IPS-18a (cell line): ENCODE measurements at regions not wholly inside any gene's neighbourhood (a gene's known extent, or its start where the extent isn't known, plus 50 kb on each side); places are given as distances from the start of the nearest gene placed in this dataset.

Experiments used
- H3K27ac ChIP-seq: one replicate; pipeline ENCODE4 v1.5.1; 2013; ENCODE audit warnings: low read length
- H3K27me3 ChIP-seq: one replicate; pipeline ENCODE4 v1.6.1; 2013; ENCODE audit warnings: mild to moderate bottlenecking, low read length; ENCODE audit not compliant: control insufficient read depth, insufficient read depth
- H3K36me3 ChIP-seq: one replicate; pipeline ENCODE4 v1.6.1; 2013; ENCODE audit warnings: low read depth, low read length; ENCODE audit not compliant: control insufficient read depth
- H3K4me1 ChIP-seq: one replicate; pipeline ENCODE4 v1.6.1; 2013; ENCODE audit warnings: low read depth, low read length; ENCODE audit not compliant: control insufficient read depth
- H3K4me3 ChIP-seq: one replicate; pipeline ENCODE4 v1.5.1; 2013; ENCODE audit warnings: low read length
- H3K9ac ChIP-seq: one replicate; pipeline ENCODE4 v1.6.1; 2013; ENCODE audit warnings: mild to moderate bottlenecking, low read length, moderate library complexity
- H3K9me3 ChIP-seq: one replicate; pipeline ENCODE4 v1.6.1; 2013; ENCODE audit warnings: low read depth, low read length; ENCODE audit not compliant: control insufficient read depth

DNA sequence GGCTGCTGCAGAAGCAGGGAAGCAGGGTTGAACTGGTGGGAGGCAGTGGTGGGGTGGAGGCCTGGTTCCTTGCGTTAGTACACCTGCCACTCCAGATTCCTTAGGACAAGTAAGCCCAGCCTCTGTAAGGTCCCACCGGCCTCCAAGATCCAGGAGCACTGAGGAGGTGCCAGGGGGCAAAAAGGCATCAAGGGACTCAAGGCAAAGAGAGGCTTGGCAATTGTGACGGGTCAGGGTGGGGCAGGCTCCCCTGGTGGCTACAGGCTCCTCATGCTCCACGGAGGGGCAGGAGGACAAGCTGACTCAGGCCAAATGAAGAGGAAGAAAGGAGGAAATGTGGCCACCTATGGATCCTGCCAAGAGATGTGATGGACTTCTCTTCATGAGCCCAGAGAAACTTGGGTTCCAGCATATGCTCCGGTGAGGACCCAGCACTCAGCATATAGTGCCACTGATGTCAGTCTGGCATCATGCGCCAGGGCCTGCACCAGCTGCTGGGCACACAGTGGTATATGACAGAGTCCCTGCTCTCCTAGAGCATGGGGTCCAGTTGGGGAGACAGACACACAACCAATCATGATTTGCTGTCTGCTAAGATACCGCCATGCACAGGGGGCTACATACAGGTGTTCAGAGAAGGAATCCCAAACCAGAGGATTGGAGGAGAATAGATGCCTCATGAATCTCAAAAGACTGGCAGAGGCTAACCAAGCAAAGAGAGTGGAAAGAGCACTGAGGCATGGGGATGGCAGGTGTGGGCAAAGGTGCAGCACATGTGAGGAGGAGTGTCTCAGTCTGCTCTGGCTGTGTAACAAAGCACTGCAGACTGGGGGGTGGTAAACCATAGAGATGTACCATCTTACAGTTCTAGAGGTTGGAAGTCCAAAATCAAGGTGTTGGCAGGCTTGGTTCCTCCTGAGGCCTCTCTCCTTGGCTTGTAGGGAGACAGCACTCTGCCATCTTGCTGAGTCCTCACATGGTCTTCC, 249.7 kb downstream of the RHOU start:
- Histone ChIP-seq H3K9ac (no peak overlapping the region), H3K36me3 (no peaks in the 10 kb centered on the region), H3K4me3 (no peak overlapping the region), H3K4me1 (no peaks in the 10 kb centered on the region), H3K9me3 (no peaks in the 10 kb centered on the region), H3K27ac (no peak overlapping the region), H3K27me3 (no peaks in the 10 kb centered on the region)

DNA sequence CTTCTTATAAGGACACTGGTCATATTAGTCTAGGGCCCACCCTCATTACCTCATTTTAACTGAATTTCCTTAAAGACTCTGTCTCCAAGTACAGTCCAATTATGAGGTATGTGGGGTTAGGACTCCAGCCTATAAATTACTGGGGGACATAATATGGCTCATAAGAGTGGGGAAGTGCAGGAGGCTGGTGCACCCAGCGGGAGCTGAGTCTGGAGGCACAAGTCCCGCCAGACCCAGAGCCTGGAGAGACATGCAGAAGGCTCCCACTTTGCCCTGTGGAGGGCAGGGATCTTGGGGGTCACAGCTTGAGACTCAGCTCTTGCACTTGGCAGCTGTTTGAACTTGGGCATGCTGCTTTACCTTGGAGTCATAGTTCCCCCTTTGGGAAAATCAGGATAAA, 250.4 kb downstream of the RHOU start:
- no peaks in the 10 kb centered on the region for H3K4me1 ChIP-seq
- H3K4me3 ChIP-seq, result no peak overlapping the region
- no peak overlapping the region for H3K27ac ChIP-seq
- no peaks in the 10 kb centered on the region for H3K27me3 ChIP-seq
- no peak overlapping the region for H3K9ac ChIP-seq
- no peaks in the 10 kb centered on the region for H3K36me3 ChIP-seq
- H3K9me3 ChIP-seq, result no peaks in the 10 kb centered on the region

DNA sequence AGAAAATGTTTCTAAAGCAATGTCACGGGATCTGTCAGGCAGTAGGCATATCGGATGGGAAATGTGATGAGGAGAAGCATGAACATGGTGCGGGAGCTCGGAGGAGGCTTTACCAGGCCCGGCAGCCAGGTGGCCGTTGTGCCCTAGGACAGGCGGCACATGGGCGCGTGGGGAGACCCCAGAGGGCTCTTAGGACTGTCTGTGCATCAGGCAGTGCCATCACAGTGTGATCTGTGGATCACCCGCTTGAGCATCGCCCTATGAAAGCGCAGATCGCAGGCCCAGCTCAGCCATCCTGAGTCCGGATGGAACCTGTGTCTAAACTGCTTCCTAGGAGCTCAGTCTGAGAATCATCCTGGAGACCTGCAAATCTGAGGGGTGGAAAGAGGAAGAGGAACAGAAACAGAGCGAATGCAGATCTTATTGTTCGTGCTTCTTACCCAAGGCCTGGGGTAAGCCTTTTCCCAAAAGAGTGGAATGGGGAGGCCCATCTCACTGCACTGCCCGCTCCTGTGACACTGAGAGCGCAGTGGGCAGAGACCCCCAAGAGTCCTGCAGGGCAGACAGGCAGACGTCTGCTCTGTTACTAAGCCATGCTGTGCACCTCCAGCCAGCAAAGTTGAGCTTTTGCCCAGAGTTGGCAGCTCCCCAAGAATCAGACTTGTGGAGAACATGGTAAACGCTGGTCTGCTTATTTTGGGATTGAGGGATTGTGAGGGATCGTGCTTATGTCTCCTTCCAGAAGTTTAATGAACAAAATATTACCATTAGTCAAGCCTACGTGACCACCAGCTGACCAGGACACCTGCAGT, 251.0 kb downstream of the RHOU start:
- Histone ChIP-seq H3K27me3 (no peaks in the 10 kb centered on the region), H3K4me1 (no peaks in the 10 kb centered on the region), H3K36me3 (no peaks in the 10 kb centered on the region), H3K4me3 (no peak overlapping the region), H3K9me3 (no peaks in the 10 kb centered on the region), H3K9ac (no peak overlapping the region), H3K27ac (no peak overlapping the region)

DNA sequence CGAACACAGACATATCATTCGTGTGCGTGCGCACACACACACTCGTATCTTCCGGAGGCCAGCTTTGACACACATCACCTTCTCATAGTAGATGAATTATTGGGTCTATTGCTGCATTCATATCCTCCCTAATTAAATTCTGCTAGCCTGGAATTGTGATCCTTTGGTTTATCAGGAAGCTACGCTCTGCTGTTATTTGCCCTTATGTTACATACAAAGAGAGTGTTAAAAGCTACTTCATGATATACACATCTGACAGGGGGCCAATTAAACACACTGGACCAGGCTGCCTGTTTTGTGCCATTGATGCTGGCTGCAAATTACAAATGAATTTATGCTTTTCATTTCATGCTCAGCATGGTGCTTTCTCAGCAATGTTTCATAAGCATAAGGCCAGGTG, 252.0 kb downstream of the RHOU start:
- no peaks in the 10 kb centered on the region for H3K4me1 ChIP-seq
- H3K9ac ChIP-seq, result no peak overlapping the region
- H3K36me3 ChIP-seq, result no peaks in the 10 kb centered on the region

DNA sequence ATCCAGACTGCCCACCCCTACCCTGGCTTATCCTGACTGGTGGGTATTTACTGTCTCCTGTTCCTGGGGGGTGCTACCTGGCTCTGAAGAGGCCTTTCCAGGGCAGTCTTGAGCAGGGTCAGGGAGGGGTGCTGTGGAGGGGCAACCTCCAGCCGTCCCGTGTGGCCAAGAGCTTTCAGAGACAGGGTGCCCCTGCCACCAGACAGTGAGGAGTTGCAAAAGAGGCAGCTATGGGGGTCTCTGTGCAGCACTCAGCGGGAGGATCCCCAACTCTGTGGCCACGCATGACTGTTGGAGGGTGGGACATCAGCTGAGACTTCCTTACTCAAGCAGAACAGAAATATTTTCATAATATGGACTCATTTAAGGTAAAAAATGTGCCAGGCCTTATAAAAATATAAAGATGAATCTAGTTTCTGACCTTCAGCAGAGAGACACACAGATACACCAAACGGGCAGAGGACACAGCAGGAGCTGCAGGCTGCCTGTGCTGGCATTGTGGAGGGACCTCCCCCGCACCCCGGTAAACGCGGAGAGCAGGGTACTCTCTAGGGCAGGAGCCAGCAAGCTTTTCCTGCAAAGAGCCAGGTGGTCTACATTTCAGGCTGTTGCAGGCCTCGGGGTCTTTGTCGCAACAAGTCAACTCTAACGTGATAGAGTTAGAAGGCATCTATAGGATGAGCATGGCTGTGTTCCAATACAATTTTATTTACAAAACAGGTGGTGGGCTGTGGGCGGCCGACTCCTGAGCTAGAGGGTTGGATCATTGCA, 252.6 kb downstream of the RHOU start:
- Histone ChIP-seq H3K36me3 (no peaks in the 10 kb centered on the region), H3K4me1 (no peaks in the 10 kb centered on the region), H3K4me3 (no peak overlapping the region), H3K27ac (no peak overlapping the region), H3K9ac (no peak overlapping the region), H3K27me3 (no peaks in the 10 kb centered on the region), H3K9me3 (no peaks in the 10 kb centered on the region)

More for the DNA sequence above, 252.0 kb downstream of the RHOU start:
- Histone ChIP-seq H3K9me3 (no peaks in the 10 kb centered on the region), H3K27ac (no peak overlapping the region), H3K27me3 (no peaks in the 10 kb centered on the region), H3K4me3 (no peak overlapping the region)

DNA sequence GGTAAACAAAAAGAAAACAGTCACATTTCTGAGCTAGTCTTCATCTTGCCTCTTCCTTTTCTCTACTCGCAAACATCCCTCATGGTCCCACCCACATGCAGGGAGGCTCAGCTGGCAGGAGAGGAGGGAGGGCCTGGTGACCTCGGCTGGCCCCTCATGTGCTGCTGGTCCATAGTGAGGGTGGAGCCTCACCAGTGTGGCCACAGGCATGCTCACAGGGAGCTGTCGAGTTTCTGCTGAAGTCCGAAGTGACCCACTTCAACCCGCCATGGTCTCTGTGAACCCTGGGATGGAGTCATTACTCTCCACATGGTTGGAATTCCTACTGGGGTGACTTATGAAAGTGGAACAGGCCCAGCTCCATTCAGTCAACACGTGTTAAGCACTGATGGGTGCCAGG, 253.4 kb downstream of the RHOU start:
- Histone ChIP-seq H3K4me1 (no peaks in the 10 kb centered on the region), H3K27me3 (no peaks in the 10 kb centered on the region), H3K27ac (no peak overlapping the region), H3K4me3 (no peak overlapping the region), H3K36me3 (no peaks in the 10 kb centered on the region), H3K9me3 (no peaks in the 10 kb centered on the region), H3K9ac (no peak overlapping the region)

DNA sequence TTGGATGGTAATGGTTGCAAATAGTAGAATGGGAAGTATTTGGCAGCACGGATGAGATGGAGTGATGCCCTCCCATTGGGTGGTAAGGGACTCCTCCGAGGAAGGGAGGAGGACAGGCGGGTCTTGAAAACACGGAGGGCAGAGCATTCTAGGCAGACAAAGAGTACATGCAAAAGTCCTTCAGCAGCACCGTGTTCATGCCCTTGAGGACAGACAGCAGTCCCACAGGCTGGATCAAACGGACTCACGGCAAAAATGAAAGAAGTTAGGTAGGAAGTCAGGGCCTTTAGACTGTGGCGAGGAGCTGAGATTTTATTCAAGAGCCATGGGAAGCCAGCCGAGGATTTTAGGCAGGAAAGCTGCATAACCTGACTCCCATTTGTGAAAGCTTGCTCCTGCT, 253.9 kb downstream of the RHOU start:
- Histone ChIP-seq H3K4me1 (no peaks in the 10 kb centered on the region), H3K9ac (no peak overlapping the region), H3K4me3 (no peak overlapping the region), H3K9me3 (no peaks in the 10 kb centered on the region), H3K27ac (no peak overlapping the region), H3K36me3 (no peaks in the 10 kb centered on the region), H3K27me3 (no peaks in the 10 kb centered on the region)

DNA sequence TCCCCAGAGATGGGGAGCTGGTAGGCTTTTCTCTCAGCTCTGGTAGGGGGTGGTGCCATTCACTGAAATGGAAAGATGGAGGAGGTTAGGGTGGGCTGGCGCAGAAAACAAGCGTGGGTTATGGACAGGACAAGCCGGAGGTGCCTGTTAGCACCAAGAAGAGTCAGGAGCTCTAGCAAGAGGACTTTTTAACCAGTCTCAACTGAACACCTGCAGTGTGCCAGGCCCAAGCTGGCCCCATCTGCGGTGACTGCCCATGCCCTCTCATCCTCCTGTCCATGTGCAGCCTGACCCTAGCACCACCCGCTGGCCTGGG, 254.4 kb downstream of the RHOU start:
- Histone ChIP-seq H3K27me3 (no peaks in the 10 kb centered on the region), H3K27ac (no peak overlapping the region), H3K4me1 (no peaks in the 10 kb centered on the region), H3K9me3 (no peaks in the 10 kb centered on the region), H3K9ac (no peak overlapping the region), H3K4me3 (no peak overlapping the region), H3K36me3 (no peaks in the 10 kb centered on the region)

DNA sequence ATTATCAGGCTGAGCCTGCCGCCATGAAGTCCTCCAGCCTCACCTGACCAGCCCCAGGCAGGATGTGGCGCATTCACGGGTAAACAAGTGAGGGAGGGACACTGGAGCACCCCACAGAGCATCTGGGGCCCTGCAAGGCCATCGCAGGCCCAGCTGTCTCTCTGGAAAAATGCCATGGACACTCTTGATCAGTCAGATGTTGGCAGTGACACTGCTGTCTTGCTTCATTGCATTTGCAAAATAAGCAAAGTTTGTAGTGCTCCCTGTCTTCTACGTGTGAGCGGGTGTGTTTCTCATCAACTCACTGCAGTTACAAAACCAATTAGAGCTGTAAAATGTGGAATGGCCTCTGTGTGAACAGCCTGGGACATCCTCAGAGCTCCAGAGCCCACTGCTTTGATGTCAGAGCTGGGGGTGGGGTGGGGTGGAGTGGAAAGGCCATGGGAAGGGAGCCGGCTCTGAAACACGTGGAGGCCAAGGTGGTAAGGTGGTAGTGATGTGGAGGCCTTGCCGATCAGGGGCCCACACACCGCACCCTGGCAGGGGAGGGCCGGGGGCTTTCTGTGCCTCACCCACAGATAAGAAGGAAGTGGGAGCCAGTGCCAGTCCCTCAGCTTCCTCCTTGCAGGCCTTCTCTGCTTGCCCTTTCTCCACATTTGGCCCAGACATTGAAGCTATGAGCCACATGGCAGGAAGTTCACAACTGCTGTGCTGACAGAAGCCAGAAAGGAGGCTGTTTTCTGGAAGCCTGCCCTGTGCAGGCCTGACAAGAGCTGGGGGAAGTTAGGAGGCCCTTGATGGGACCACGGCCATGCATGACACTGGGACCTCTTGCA, 254.9 kb downstream of the RHOU start:
- Histone ChIP-seq H3K9me3 (no peaks in the 10 kb centered on the region), H3K9ac (no peak overlapping the region), H3K36me3 (no peaks in the 10 kb centered on the region), H3K27ac (no peak overlapping the region), H3K4me1 (no peaks in the 10 kb centered on the region), H3K27me3 (no peaks in the 10 kb centered on the region), H3K4me3 (no peak overlapping the region)

DNA sequence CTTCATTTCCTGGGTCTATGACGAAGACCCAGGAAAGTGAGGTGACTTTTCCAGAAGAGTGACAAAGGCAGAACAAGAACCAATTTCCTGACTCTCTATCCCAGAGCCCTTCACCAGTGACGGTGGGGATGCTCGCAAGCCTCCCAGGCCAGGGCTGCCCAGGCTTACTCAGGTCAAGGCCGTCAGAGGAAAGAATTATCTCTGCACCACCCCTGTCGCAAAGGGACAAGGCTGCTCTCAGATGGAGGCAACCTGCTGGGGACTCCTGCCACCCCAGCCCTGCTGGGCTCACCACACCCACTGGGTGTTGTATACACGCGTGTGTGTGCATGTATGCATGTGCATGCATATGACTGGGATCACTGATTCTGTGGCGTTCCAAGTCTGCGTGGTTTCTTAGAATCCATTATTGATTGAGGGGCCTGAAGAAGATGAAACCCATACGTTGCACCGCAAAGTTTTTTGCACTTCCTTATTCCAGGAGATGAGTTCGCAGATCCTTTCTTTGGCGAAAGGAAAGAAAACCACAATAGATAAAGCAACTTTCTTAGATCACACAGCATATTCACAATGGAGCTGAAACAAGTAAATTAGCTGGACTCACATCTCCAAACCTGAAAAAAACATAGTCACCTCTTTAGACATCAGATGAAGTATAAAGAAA, 255.8 kb downstream of the RHOU start:
- Histone ChIP-seq H3K36me3 (no peaks in the 10 kb centered on the region), H3K27ac (no peak overlapping the region), H3K9me3 (no peaks in the 10 kb centered on the region), H3K9ac (no peak overlapping the region), H3K4me1 (no peaks in the 10 kb centered on the region), H3K4me3 (no peak overlapping the region), H3K27me3 (no peaks in the 10 kb centered on the region)
